SHP77 (cell line): ENCODE measurements at regions not wholly inside any gene's neighbourhood (a gene's known extent, or its start where the extent isn't known, plus 50 kb on each side); places are given as distances from the start of the nearest gene placed in this dataset.

Experiments
- DNase-seq, 2 experiments: peaks; one replicate each; lab custom pipeline; 2025; lab: John Stamatoyannopoulos, UW

DNA sequence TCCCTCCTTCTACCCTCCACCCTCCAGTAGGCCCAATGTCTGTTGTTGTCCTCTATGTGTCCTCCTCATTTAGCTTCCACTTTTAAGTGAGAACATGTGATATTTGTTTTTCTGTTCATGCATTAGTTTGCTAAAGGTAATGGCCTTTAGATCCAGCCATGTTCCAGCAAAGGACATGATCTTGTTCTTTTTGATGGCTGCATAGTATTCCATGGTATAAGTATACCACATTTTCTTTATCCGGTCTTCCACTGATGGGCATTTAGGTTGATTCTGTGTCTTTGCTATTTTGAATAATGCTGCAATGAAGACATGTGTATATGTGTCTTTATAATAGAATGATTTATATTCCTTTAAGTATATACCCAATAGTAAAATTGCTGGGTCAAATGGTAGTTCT is 232.5 kb upstream of the PRR16 start:
- no peak for DNase-seq

- DNase-seq = no peak
Observed at GRCh38 chr5:120236360-120236759, 227.7 kb upstream of the PRR16 start.

- DNase-seq = no peak
Observed at GRCh38 chr5:120239086-120239485, 225.0 kb upstream of the PRR16 start.

DNA sequence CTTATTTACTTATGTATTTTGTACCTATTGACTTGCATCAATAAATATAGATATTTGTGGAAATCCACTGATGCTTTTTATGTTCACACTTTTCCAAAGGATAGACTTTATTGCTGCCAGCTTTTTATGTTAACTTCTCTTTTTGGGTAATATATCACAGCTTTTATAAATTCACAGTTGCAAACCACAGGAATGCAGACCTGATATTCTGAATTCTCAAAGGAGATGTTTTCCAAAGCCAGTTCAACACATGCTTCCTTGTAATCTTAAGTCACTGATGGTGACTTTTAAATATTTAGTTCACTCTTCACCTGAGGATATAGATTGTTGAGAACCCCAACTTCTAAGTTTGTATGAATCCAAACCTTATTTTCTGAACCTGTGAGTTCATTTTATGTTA is 223.4 kb upstream of the PRR16 start:
- no peak for DNase-seq

DNA sequence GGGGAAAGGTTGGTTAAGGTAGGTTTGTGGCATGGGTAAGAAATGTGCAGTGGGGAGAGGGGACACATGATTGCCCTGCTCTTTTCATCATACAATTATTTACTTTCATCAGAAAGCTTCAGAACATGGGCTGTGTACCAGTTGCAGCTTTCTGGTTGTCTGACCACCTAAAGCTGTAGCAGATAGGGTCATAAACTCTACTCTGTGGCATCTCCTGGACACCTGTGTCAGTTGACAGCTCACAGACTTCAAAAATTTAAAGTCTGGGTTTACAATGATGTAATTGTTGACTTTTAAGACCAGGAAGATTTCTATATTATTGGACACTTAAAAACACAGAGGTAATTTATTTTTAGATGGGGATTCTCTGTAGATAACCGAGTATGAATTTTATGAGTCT is 222.7 kb upstream of the PRR16 start:
- DNase-seq = peak in 1 of 2 experiments; percentile 6

DNA sequence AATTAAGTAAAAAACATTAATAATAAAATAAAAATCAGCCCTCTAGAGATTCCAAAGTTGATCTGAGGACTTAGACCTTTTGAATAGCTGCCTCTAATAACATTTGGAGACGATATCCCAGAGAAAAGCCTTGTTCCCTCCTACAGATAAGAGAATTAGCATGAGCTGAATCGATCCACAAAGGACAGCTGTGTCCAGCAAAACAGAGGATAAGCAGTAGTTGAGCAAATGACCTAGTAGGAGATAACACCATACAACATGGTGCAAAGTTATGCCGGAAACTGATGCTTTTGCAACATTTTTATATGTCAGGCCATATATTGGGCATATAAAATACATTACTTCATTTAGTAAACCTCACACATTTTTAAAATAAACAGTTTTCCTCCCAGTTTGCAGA is 212.2 kb upstream of the PRR16 start:
- DNase-seq = no peak

DNA sequence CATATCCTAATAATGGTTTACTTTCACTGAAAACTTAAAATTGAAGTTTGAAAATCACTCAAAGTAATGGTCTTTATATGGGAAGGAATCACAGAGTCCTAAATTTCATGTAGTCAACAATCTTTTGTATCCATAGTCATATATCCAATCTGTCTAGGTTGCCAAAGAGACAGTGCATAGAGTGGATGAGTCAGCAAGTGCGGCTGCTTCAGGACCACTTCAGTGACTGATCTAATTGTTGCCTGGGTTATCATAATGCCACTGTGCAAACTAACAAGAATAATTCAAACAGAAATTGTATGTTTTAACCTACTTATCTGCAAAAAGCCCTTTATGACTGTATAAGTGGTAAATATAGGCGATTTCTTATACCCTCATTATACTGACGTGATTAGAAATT is 211.3 kb upstream of the PRR16 start:
- DNase-seq = peak; percentile 87 to 91

DNA sequence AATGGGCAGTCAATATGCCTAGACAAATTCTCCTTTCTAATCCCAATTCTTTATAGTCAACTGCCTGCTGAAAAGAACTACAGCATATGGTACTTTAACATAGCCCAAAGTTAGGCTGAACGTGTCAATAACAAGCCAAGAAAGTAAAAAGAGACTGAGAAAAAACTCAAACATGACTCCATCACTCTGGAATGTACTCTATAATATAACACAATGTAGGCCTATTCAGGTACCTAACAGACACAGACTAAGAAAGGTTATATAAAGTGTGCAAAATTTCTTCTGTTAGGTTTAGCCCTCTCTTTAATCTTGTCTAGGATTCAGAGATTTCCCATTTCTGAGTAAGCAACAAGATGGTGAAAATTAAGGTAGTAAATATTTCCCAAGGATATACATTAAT is 209.7 kb upstream of the PRR16 start:
- no peak for DNase-seq

GRCh38 chr5:120255214-120255613 is 208.9 kb upstream of the PRR16 start:
- DNase-seq = no peak

DNA sequence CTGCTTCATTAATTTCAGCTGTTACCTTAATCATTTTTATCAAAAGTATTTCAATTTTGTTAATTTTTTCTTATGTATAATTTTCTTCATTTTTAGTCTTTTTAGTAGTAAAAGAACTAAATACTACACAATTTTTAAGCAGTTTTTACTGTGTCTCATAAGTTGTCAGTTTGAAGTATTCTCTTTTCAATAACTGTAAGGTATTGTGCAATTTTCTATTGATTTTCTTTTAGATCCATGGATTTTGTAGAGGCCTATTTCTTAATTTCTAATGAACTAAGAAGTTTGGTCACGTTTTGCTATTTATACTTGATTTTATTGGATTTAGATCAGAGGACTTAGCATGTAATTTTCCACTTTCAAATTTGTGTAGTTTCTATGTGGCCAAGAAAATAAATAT is 207.7 kb upstream of the PRR16 start:
- no peak for DNase-seq

GRCh38 chr5:120257358-120257971 is 206.6 kb upstream of the PRR16 start:
- no peak for DNase-seq

DNA sequence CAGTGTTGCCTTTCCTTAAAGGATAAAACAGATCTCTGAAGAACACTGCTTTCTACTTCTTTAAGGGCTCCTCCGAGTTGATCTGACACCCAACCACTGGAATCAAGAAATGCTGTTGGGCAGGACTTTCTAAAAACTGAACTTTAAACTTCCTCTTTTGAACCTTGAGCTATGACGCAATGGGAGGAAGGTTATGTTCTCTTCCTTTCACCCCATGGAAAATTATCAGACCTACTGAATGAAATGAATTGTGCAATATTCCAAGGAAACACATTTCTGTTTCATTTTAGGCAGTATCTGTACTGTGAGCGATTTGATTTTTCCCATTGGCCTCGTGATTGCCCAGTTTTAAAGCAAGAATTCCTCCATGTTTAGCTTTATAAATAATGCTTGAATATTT is 206.0 kb upstream of the PRR16 start:
- no peak for DNase-seq

DNA sequence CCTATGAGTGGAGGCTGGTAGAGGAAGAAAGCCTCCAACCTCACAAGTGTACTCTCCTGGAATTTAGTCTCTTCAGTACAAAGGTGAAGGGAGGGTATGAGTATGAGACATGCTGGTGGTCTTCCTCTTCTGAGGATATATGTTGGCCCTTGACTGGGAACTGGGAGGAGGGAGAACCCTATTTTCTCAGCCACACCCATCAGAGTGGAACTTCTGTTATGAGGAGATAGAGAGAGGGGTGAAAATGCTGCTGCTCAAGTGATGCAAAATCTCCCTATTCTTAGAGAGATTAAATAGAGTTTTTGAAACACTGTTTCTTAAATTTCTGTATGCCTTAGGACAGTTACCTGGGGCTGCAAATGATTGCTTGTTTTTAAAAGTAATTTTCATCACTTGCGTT is 203.4 kb upstream of the PRR16 start:
- DNase-seq = no peak

DNA sequence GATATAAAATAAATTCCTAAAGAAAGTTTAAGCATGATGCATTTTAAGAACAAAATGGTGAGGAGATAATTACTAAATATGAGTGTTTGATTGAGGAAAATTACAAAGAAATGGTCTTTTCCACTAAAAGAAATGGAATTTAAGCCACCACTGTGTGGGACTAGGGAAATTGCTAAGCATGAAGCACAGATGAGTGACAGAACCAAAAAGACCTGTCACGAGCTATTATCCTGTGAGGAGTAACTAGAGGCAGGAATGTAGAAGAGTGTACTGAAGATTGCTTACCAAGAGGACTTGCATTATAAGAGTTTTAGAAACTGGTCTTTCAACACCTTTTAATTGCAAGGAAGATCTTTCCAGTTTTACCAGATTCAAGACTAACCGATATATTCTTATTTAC is 193.6 kb upstream of the PRR16 start:
- no peak for DNase-seq

DNA sequence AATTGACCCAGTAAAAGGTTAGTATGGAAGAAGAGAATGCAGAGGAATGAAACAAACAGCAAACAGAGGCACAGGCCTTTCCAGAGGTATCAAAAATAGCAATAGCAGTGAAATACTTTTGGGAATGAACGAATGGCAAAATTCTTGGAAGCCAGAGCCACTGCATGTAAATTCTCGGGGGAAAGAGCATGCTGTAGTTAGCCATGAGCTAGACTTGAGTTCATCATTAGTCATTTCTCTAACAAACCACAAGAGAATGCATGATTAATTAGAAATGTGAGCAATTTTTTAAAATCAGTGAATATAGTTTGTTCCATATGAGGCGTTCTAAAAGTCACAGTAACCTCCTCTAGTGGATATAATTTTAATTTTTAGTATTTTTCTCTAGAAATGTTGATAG is 170.3 kb upstream of the PRR16 start:
- no peak for DNase-seq

DNA sequence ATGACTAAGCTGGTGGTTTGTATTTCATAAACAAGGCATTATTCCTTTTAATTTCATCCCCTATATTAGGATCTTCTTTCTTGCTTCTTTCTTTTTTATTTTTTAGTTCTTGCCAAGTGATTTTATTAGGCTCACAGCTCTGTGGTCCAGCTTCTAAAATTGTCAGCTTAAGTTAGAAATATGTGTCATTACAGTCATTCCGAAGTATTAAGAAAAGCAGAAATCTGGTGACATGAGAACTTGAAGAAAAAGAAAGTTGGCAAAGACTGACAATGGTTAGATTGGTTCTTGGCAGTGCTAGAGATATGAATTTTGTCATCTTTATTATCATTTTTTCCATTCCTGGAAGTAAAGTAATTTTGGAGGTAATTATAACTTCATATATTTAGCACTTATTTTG is 166.5 kb upstream of the PRR16 start:
- no peak for DNase-seq

DNA sequence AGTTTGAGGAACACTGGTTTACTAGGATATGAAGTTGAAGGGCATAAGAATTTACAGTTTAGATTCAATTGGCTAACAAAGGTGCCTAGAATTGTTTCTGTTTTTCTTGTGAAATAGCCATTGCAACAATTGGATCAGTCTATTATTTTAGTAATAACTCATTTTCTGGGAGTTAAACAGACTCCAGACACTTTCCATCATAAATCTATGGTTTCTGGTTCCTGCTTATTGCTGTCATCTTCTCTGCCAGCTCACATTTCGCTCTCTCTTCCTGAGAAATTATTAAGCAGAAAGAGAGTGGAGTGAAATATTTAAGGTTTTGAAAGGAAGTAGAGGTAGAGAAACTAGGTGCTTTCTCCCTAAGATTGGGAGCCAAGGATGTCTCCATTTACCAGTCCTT is 165.1 kb upstream of the PRR16 start:
- DNase-seq = no peak

GRCh38 chr5:120304663-120305062 is 159.4 kb upstream of the PRR16 start:
- no peak for DNase-seq

DNA sequence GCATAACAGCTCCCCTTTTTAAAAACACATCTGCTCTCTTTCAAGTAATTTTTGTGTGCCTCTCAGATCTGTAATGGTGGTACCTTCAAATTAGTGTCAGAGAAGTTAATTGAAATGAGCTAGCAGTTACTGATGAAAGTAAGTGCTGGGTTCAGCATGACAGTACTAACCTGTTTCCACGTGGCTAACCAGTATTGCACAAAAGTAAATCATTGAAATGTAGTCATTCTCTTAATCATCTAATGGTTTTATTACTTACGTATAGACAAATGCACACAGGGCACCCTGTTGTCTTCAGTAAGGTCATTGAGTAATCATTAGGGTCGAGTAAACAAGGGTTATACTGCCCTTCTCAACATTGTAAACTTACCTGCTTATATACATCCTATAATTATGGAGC is 157.8 kb upstream of the PRR16 start:
- DNase-seq = no peak

- no peak for DNase-seq
Observed at GRCh38 chr5:120314191-120314590, 149.9 kb upstream of the PRR16 start.

GRCh38 chr5:120320626-120321025 is 143.5 kb upstream of the PRR16 start:
- no peak for DNase-seq

DNA sequence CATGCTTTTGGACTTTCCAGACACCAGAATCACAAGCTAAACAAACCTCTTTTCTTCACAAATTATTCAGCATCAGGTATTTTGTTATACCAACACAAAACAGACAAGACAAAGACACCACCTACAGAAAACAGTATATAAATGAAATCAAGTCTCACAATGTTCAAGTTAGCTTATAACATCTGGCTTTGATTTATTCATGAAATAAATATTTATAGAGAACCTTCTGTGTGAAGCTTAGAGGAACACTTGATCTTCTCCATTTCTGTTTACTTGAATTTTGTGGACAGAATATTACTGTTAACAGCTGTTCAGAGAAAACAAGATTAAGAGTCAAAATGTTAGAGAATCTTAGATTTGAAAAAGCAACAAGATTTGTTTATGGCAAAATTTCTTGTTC is 137.4 kb upstream of the PRR16 start:
- no peak for DNase-seq

DNA sequence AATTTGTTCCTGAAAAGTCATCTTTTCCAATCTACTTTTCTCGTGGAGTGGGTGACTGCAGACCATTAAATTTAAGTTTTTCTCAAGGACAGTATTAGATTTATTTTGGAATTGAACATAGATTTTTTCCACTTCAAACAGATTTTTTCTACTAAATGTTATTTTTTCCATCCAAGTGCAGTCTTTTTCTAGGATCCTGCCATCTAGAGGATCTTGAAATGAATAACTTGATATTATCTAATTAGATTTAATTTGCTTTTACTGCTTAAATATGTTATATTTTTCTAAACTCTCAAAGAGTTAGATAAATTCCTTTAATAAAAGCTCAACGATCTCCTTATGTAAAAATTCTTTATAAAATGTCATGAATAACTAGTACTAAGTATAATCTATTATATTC is 136.9 kb upstream of the PRR16 start:
- DNase-seq = no peak

DNA sequence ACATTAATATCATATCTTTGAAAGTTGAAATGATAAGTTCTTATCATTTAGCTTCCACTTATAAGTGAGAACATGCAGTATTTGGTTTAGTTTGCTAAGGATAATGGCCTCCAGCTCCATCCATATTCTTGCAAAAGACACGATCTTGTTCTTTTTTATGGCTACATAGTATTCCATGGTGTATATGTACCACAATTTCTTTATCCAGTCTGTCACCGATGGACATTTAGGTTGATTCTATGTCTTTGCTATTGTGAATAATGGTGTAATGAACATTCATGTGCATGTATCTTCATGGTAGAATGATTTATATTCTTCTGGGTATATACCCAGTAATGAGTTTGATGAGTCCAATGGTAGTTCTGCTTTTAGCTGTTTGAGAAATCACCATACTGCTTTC is 135.0 kb upstream of the PRR16 start:
- no peak for DNase-seq

- DNase-seq = no peak
Observed at GRCh38 chr5:120330558-120330957, 133.5 kb upstream of the PRR16 start.
